22Rv1 (cell line): ENCODE measurements at regions not wholly inside any gene's neighbourhood (a gene's known extent, or its start where the extent isn't known, plus 50 kb on each side); places are given as distances from the start of the nearest gene placed in this dataset.
"Not testable (repeated sequence)": the region's sequence is repeated elsewhere in the genome, so short reads cannot be mapped to it uniquely, and the experiment has no call there.

Source experiments
- ZFX ChIP-seq: fragments of 450-650 bp; IDR thresholded peaks from 2 replicates; pipeline ENCODE4 v1.6.1; 2017; ENCODE audit warnings: antibody characterized with exemption, borderline replicate concordance
- TF ChIP-seq, protein P1 (sequence below): fragments of 450-650 bp; IDR thresholded peaks from 2 replicates; pipeline ENCODE4 v1.5.1; 2017; ENCODE audit warnings: mild to moderate bottlenecking

GRCh38 chr14:71254091-71254719 is 346.9 kb downstream of the PCNX1 start:
- TF ChIP-seq, protein P1, sequence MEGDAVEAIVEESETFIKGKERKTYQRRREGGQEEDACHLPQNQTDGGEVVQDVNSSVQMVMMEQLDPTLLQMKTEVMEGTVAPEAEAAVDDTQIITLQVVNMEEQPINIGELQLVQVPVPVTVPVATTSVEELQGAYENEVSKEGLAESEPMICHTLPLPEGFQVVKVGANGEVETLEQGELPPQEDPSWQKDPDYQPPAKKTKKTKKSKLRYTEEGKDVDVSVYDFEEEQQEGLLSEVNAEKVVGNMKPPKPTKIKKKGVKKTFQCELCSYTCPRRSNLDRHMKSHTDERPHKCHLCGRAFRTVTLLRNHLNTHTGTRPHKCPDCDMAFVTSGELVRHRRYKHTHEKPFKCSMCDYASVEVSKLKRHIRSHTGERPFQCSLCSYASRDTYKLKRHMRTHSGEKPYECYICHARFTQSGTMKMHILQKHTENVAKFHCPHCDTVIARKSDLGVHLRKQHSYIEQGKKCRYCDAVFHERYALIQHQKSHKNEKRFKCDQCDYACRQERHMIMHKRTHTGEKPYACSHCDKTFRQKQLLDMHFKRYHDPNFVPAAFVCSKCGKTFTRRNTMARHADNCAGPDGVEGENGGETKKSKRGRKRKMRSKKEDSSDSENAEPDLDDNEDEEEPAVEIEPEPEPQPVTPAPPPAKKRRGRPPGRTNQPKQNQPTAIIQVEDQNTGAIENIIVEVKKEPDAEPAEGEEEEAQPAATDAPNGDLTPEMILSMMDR: not testable (repeated sequence)
- TF ChIP-seq ZFX: not testable (repeated sequence)
